Trophoblast cell (in vitro differentiated cells and primary cell): ENCODE measurements at regions not wholly inside any gene's neighbourhood (a gene's known extent, or its start where the extent isn't known, plus 50 kb on each side); places are given as distances from the start of the nearest gene placed in this dataset.

Experiments
- DNase-seq, 2 donors: peaks; one replicate each; pipeline ENCODE4 v3.0.0-alpha.2; 2016
- H2AFZ ChIP-seq: 2 replicates; pipeline ENCODE4 v1.6.1; 2013; ENCODE audit warnings: low read length, moderate library complexity, mild to moderate bottlenecking; ENCODE audit not compliant: insufficient read depth, poor library complexity
- H2AK5ac ChIP-seq: 2 replicates; pipeline ENCODE4 v1.6.1; 2013; ENCODE audit warnings: mild to moderate bottlenecking, low read length
- H2BK120ac ChIP-seq: 2 replicates; pipeline ENCODE4 v1.6.1; 2013; ENCODE audit warnings: low read length, mild to moderate bottlenecking, moderate library complexity; ENCODE audit not compliant: insufficient read depth, poor library complexity
- H2BK12ac ChIP-seq: 2 replicates; pipeline ENCODE4 v1.6.1; 2013; ENCODE audit warnings: mild to moderate bottlenecking, low read length, moderate library complexity
- H2BK5ac ChIP-seq: 2 replicates; pipeline ENCODE4 v1.6.1; 2013; ENCODE audit warnings: low read length, low read depth, moderate library complexity, mild to moderate bottlenecking; ENCODE audit not compliant: poor library complexity
- H3K14ac ChIP-seq: 2 replicates; pipeline ENCODE4 v1.6.1; 2013; ENCODE audit warnings: mild to moderate bottlenecking, low read length
- H3K18ac ChIP-seq: 2 replicates; pipeline ENCODE4 v1.6.1; 2013; ENCODE audit warnings: mild to moderate bottlenecking, low read length
- H3K23ac ChIP-seq: 2 replicates; pipeline ENCODE4 v1.6.1; 2013; ENCODE audit warnings: low read length
- H3K27ac ChIP-seq: 2 replicates; pipeline ENCODE4 v1.5.1; 2013; ENCODE audit warnings: low read depth, mild to moderate bottlenecking, inconsistent platforms, low read length, moderate library complexity
- H3K27me3 ChIP-seq: 2 replicates; pipeline ENCODE4 v1.6.1; 2013; ENCODE audit warnings: inconsistent platforms, mild to moderate bottlenecking, low read length, moderate library complexity; ENCODE audit not compliant: insufficient read depth
- H3K36me3 ChIP-seq, 2 experiments: 1 replicate in 1 of 2; 2 replicates in 1 of 2; pipeline ENCODE4 v1.6.1; 2013; ENCODE audit warnings: low read length in 2 of 2, mild to moderate bottlenecking in 2 of 2, moderate library complexity in 1 of 2; ENCODE audit not compliant: insufficient read depth in 2 of 2, control insufficient read depth in 1 of 2
- H3K4ac ChIP-seq: 2 replicates; pipeline ENCODE4 v1.6.1; 2013; ENCODE audit warnings: low read depth, mild to moderate bottlenecking, low read length, moderate library complexity
- H3K4me1 ChIP-seq, 2 experiments: 1 replicate in 1 of 2; 2 replicates in 1 of 2; pipeline ENCODE4 v1.6.1; 2013; ENCODE audit warnings: low read length in 2 of 2, mild to moderate bottlenecking in 2 of 2, moderate library complexity in 1 of 2; ENCODE audit not compliant: insufficient read depth in 2 of 2, control insufficient read depth in 1 of 2
- H3K4me2 ChIP-seq: 2 replicates; pipeline ENCODE4 v1.6.1; 2013; ENCODE audit warnings: inconsistent platforms, mild to moderate bottlenecking, low read length, moderate library complexity
- H3K4me3 ChIP-seq: 2 replicates; pipeline ENCODE4 v1.5.1; 2013; ENCODE audit warnings: mild to moderate bottlenecking, low read depth, low read length, inconsistent platforms
- H3K79me1 ChIP-seq: one replicate; pipeline ENCODE4 v1.6.1; 2013; ENCODE audit warnings: low read length
- H3K79me2 ChIP-seq: 2 replicates; pipeline ENCODE4 v1.6.1; 2013; ENCODE audit warnings: low read length, mild to moderate bottlenecking; ENCODE audit not compliant: control insufficient read depth, insufficient read depth, poor library complexity
- H3K9ac ChIP-seq: 2 replicates; pipeline ENCODE4 v1.6.1; 2013; ENCODE audit warnings: mild to moderate bottlenecking, low read length
- H3K9me3 ChIP-seq: 2 replicates; pipeline ENCODE4 v1.6.1; 2013; ENCODE audit warnings: low read depth, mild to moderate bottlenecking, control low read depth, inconsistent platforms, low read length; ENCODE audit not compliant: insufficient read depth
- H4K12ac ChIP-seq: 2 replicates; pipeline ENCODE4 v1.6.1; 2013; ENCODE audit warnings: low read depth, mild to moderate bottlenecking, low read length, moderate library complexity
- H4K8ac ChIP-seq: 2 replicates; pipeline ENCODE4 v1.6.1; 2013; ENCODE audit warnings: low read depth, mild to moderate bottlenecking, low read length, moderate library complexity
- H4K91ac ChIP-seq: one replicate; pipeline ENCODE4 v1.6.1; 2013; ENCODE audit warnings: low read depth, mild to moderate bottlenecking, low read length, moderate library complexity
- WGBS: extraction: QIAGEN DNeasy Blood & Tissue Kit; methylation state at CpG from one replicate; pipeline ENCODE4 v1.1.7; 2013; ENCODE audit warnings: missing lambda C conversion rate; ENCODE audit not compliant: insufficient read length, insufficient coverage; ENCODE audit errors: extremely low coverage; 5-methylcytosine and 5-hydroxymethylcytosine counted together

DNA sequence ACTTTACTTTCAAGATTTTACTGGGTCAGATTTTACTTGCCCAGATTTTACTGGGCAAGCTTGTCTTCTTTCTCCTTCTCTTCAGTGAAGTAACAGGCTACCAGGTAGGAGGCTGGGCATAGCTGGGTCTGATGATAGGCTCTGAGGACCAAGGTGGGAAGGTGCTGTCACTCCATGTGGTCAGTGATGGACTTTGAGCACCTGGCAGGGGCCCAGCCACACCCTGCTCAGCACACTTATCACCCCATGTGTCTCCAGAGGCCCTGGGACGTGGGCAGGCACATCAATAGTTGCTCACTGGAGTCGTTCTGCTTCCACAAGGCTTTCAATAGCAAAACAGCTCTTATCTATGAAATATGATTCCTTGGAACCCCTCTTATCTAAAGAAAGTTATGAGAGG lies 70.5 kb upstream of the GPR26 start:
- Histone ChIP-seq H3K27ac (no peak overlapping the region), H3K9ac (no peak overlapping the region), H2AFZ (no peak overlapping the region), H3K79me2 (no peaks in the 10 kb centered on the region), H4K8ac (no peak overlapping the region), H4K12ac (no peak overlapping the region), H2BK120ac (no peak overlapping the region), H3K9me3 (no peaks in the 10 kb centered on the region), H3K18ac (no peak overlapping the region), H2BK12ac (no peak overlapping the region), H3K36me3 (no peaks in the 10 kb centered on the region), H4K91ac (no peak overlapping the region), H3K27me3 (no peaks in the 10 kb centered on the region), H2AK5ac (no peak overlapping the region), H3K4me3 (no peak overlapping the region), H3K79me1 (no peaks in the 10 kb centered on the region), H3K14ac (no peak overlapping the region), H3K4ac (no peak overlapping the region), H2BK5ac (no peak overlapping the region), H3K4me2 (no peak overlapping the region), H3K4me1 (no peaks in the 10 kb centered on the region), H3K23ac (no peak overlapping the region)
- WGBS, result no CpG with 5 or more reads among the region's 2 CpGs
- no peak for DNase-seq

- WGBS, result no CpG with 5 or more reads among the region's 4 CpGs
Measured at GRCh38 chr10:123597676-123598075, 68.5 kb upstream of the GPR26 start.

DNA sequence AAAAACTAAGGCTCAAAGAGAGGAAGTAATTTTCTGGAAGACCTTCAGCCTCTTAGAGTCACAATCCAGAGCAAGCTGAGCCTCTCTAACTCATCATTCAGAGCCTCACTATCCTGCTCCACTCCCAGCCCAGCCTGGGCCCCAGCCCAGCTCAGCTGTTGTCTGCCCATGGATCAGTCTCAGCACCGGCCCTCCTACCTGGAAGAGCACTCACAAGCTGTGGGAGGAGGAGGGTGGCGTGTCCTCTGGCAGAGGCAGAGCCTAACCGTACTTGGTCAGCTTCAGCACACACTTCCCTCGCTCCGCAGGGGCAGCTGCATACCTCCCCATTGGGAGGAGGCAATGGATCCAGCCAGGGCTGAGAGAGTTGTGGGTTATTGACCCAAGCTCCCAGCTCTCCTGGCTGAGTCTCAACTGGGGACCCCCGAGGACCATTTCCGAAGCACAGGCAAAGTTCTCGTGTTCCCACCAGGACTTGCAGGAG lies 66.7 kb upstream of the GPR26 start:
- H3K18ac ChIP-seq, result no peak overlapping the region
- DNase-seq, result no peak
- no peaks in the 10 kb centered on the region for H3K27me3 ChIP-seq
- no peaks in the 10 kb centered on the region for H3K36me3 ChIP-seq
- H2AFZ ChIP-seq, result no peak overlapping the region
- H3K14ac ChIP-seq, result no peak overlapping the region
- H3K9me3 ChIP-seq, result peaks cover 2% of the 10 kb centered on the region
- H4K12ac ChIP-seq, result no peak overlapping the region
- H2BK120ac ChIP-seq, result no peak overlapping the region
- H3K27ac ChIP-seq, result no peak overlapping the region
- H2BK12ac ChIP-seq, result no peak overlapping the region
- H2BK5ac ChIP-seq, result no peak overlapping the region
- H3K4me2 ChIP-seq, result no peak overlapping the region
- WGBS, result no CpG with 5 or more reads among the region's 8 CpGs
- no peak overlapping the region for H3K4ac ChIP-seq
- H2AK5ac ChIP-seq, result no peak overlapping the region
- H3K4me1 ChIP-seq, result no peaks in the 10 kb centered on the region
- H4K91ac ChIP-seq, result no peak overlapping the region
- H3K4me3 ChIP-seq, result no peak overlapping the region
- H4K8ac ChIP-seq, result no peak overlapping the region
- no peak overlapping the region for H3K23ac ChIP-seq
- no peaks in the 10 kb centered on the region for H3K79me2 ChIP-seq
- H3K79me1 ChIP-seq, result no peaks in the 10 kb centered on the region
- no peak overlapping the region for H3K9ac ChIP-seq

More at GRCh38 chr10:123597676-123598075, 68.5 kb upstream of the GPR26 start:
- no peak overlapping the region for H4K91ac ChIP-seq
- no peak overlapping the region for H3K27ac ChIP-seq
- no peak overlapping the region for H2AK5ac ChIP-seq
- no peak overlapping the region for H3K9ac ChIP-seq
- no peak overlapping the region for H2BK5ac ChIP-seq
- H3K27me3 ChIP-seq, result no peaks in the 10 kb centered on the region
- no peak overlapping the region for H2AFZ ChIP-seq
- no peak overlapping the region for H2BK120ac ChIP-seq
- no peaks in the 10 kb centered on the region for H3K79me1 ChIP-seq
- H3K4me3 ChIP-seq, result no peak overlapping the region
- H3K79me2 ChIP-seq, result no peaks in the 10 kb centered on the region
- no peaks in the 10 kb centered on the region for H3K9me3 ChIP-seq
- H3K4me1 ChIP-seq, result no peaks in the 10 kb centered on the region
- no peak overlapping the region for H3K23ac ChIP-seq
- no peak for DNase-seq
- no peak overlapping the region for H3K18ac ChIP-seq
- H4K12ac ChIP-seq, result no peak overlapping the region
- H3K36me3 ChIP-seq, result no peaks in the 10 kb centered on the region
- H3K4ac ChIP-seq, result no peak overlapping the region
- no peak overlapping the region for H2BK12ac ChIP-seq
- H4K8ac ChIP-seq, result no peak overlapping the region
- no peak overlapping the region for H3K14ac ChIP-seq
- H3K4me2 ChIP-seq, result no peak overlapping the region

GRCh38 chr10:123600177-123600576 lies 66.0 kb upstream of the GPR26 start:
- Histone ChIP-seq H2AFZ (no peak overlapping the region), H3K9ac (no peak overlapping the region), H4K91ac (no peak overlapping the region), H3K79me2 (no peaks in the 10 kb centered on the region), H3K23ac (no peak overlapping the region), H3K4ac (no peak overlapping the region), H3K4me2 (no peak overlapping the region), H2BK5ac (no peak overlapping the region), H3K9me3 (peaks cover 2% of the 10 kb centered on the region), H3K18ac (no peak overlapping the region), H3K27me3 (no peaks in the 10 kb centered on the region), H3K4me1 (no peaks in the 10 kb centered on the region), H2AK5ac (no peak overlapping the region), H2BK12ac (no peak overlapping the region), H3K79me1 (no peaks in the 10 kb centered on the region), H3K4me3 (no peak overlapping the region), H3K27ac (no peak overlapping the region), H3K36me3 (no peaks in the 10 kb centered on the region), H3K14ac (no peak overlapping the region), H4K12ac (no peak overlapping the region), H4K8ac (no peak overlapping the region), H2BK120ac (no peak overlapping the region)
- WGBS, result no CpG with 5 or more reads among the region's 3 CpGs
- DNase-seq, result no peak
